Panc1 (cell line): ENCODE measurements at regions not wholly inside any gene's neighbourhood (a gene's known extent, or its start where the extent isn't known, plus 50 kb on each side); places are given as distances from the start of the nearest gene placed in this dataset.

ENCODE experiments used
- POLR2AphosphoS5 ChIP-seq: IDR thresholded peaks from 2 replicates; pipeline ENCODE4 v1.6.1; 2012; ENCODE audit warnings: mild to moderate bottlenecking, low read depth, low read length, moderate library complexity
- TCF7L2 ChIP-seq: IDR thresholded peaks from 2 replicates; pipeline ENCODE4 v1.6.1; 2011; ENCODE audit warnings: mild to moderate bottlenecking, low read depth, low read length, inconsistent platforms
- TF ChIP-seq, protein P1 (sequence below): fragments of 450-650 bp; IDR thresholded peaks from 2 replicates; pipeline ENCODE4 v1.5.1; 2017; ENCODE audit warnings: mild to moderate bottlenecking
- TF ChIP-seq, protein P2 (sequence below), 2 experiments: IDR thresholded peaks; 2 replicates each; pipeline ENCODE4 v1.6.1; 2011 to 2012; ENCODE audit warnings: low read depth in 2 of 2, control low read depth in 1 of 2, low read length in 1 of 2, mild to moderate bottlenecking in 1 of 2, moderate library complexity in 1 of 2; ENCODE audit not compliant: insufficient read depth in 1 of 2

DNA sequence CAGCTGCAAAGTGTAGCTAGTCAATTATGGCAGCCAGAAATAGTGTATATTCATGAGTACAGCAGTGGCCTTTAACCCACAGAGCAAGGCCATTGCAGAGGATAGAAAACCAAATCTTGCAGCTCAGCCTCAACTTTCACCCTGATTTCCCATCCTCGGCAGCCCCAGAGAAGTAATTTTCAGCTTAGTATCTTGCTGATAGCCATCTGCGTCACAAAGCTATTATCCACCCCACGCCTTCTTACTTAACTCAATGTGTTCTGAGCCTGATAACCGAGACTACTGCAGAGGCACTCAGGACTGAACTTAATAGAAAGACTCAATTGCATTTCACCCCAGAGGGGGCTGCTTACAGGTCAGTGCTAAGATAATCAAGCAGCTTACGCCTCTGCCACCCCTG is 174.5 kb upstream of the MAOA start:
- TF ChIP-seq, protein P1, sequence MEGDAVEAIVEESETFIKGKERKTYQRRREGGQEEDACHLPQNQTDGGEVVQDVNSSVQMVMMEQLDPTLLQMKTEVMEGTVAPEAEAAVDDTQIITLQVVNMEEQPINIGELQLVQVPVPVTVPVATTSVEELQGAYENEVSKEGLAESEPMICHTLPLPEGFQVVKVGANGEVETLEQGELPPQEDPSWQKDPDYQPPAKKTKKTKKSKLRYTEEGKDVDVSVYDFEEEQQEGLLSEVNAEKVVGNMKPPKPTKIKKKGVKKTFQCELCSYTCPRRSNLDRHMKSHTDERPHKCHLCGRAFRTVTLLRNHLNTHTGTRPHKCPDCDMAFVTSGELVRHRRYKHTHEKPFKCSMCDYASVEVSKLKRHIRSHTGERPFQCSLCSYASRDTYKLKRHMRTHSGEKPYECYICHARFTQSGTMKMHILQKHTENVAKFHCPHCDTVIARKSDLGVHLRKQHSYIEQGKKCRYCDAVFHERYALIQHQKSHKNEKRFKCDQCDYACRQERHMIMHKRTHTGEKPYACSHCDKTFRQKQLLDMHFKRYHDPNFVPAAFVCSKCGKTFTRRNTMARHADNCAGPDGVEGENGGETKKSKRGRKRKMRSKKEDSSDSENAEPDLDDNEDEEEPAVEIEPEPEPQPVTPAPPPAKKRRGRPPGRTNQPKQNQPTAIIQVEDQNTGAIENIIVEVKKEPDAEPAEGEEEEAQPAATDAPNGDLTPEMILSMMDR: no peak
- TF ChIP-seq POLR2AphosphoS5: no peak
- TF ChIP-seq, protein P2, sequence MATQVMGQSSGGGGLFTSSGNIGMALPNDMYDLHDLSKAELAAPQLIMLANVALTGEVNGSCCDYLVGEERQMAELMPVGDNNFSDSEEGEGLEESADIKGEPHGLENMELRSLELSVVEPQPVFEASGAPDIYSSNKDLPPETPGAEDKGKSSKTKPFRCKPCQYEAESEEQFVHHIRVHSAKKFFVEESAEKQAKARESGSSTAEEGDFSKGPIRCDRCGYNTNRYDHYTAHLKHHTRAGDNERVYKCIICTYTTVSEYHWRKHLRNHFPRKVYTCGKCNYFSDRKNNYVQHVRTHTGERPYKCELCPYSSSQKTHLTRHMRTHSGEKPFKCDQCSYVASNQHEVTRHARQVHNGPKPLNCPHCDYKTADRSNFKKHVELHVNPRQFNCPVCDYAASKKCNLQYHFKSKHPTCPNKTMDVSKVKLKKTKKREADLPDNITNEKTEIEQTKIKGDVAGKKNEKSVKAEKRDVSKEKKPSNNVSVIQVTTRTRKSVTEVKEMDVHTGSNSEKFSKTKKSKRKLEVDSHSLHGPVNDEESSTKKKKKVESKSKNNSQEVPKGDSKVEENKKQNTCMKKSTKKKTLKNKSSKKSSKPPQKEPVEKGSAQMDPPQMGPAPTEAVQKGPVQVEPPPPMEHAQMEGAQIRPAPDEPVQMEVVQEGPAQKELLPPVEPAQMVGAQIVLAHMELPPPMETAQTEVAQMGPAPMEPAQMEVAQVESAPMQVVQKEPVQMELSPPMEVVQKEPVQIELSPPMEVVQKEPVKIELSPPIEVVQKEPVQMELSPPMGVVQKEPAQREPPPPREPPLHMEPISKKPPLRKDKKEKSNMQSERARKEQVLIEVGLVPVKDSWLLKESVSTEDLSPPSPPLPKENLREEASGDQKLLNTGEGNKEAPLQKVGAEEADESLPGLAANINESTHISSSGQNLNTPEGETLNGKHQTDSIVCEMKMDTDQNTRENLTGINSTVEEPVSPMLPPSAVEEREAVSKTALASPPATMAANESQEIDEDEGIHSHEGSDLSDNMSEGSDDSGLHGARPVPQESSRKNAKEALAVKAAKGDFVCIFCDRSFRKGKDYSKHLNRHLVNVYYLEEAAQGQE (IDR thresholded peaks at IDR 0.05; ENCODE audit: insufficient read depth in 1 of 2, low read depth in 2 of 2, low read length in 1 of 2): no peak
- no peak for TF ChIP-seq TCF7L2
